DND-41 (cell line): ENCODE measurements at regions not wholly inside any gene's neighbourhood (a gene's known extent, or its start where the extent isn't known, plus 50 kb on each side); places are given as distances from the start of the nearest gene placed in this dataset.

Experiments
- ATAC-seq: fragments of 200-7000 bp; cut with Tn5 transposase; 3 replicates; pipeline ENCODE4 v1.9.1; 2021; ENCODE audit warnings: low read depth; ENCODE audit not compliant: insufficient read depth
- DNase-seq: peaks from one replicate; pipeline ENCODE4 v3.0.0-alpha.2; 2020
- H2AFZ ChIP-seq: 2 replicates; pipeline ENCODE4 v1.6.0; 2012; ENCODE audit warnings: low read depth, low read length
- H3K27ac ChIP-seq: 2 replicates; pipeline ENCODE4 v1.5.1; 2012; ENCODE audit warnings: low read length, inconsistent platforms
- H3K27me3 ChIP-seq: fragments of 200-600 bp; sonication (generic); 2 replicates; pipeline ENCODE4 v1.6.0; 2012; ENCODE audit warnings: low read length, mild to moderate bottlenecking, inconsistent platforms; ENCODE audit not compliant: insufficient read depth, poor library complexity
- H3K36me3 ChIP-seq: 2 replicates; pipeline ENCODE4 v1.5.1; 2012; ENCODE audit warnings: low read length, inconsistent platforms; ENCODE audit not compliant: insufficient read depth
- H3K4me1 ChIP-seq: 2 replicates; pipeline ENCODE4 v1.5.1; 2012; ENCODE audit warnings: mild to moderate bottlenecking, low read length; ENCODE audit not compliant: insufficient read depth
- H3K4me2 ChIP-seq: 2 replicates; pipeline ENCODE4 v1.6.0; 2012; ENCODE audit warnings: mild to moderate bottlenecking, moderate library complexity, low read length, inconsistent platforms; ENCODE audit not compliant: insufficient read depth
- H3K4me3 ChIP-seq, 2 experiments: fragments of 200-600 bp in 1 of 2; shearing (Covaris generic) in 1 of 2; 2 replicates each; pipeline ENCODE4 v1.5.1; 2012 to 2016; ENCODE audit warnings: inconsistent platforms in 2 of 2, low read length in 2 of 2, mild to moderate bottlenecking in 2 of 2, low read depth in 1 of 2, moderate library complexity in 1 of 2
- H3K79me2 ChIP-seq: 2 replicates; pipeline ENCODE4 v1.6.0; 2012; ENCODE audit warnings: low read length, inconsistent platforms; ENCODE audit not compliant: insufficient read depth
- H3K9ac ChIP-seq: 2 replicates; pipeline ENCODE4 v1.6.0; 2012; ENCODE audit warnings: low read depth, mild to moderate bottlenecking, inconsistent platforms, low read length, moderate library complexity
- H3K9me3 ChIP-seq: 2 replicates; pipeline ENCODE4 v1.5.1; 2012; ENCODE audit warnings: low read length, moderate library complexity, mild to moderate bottlenecking, inconsistent platforms; ENCODE audit not compliant: insufficient read depth, severe bottlenecking
- H4K20me1 ChIP-seq: 2 replicates; pipeline ENCODE4 v1.6.0; 2012; ENCODE audit warnings: low read length; ENCODE audit not compliant: insufficient read depth
- EZH2 ChIP-seq: IDR thresholded peaks from 3 replicates; pipeline ENCODE4 v1.6.1; 2012; ENCODE audit warnings: borderline replicate concordance, low read depth, mild to moderate bottlenecking, moderate library complexity, low read length, inconsistent platforms; ENCODE audit not compliant: severe bottlenecking
- TF ChIP-seq, protein P1 (sequence below): IDR thresholded peaks from 2 replicates; pipeline ENCODE4 v1.5.1; 2012; ENCODE audit warnings: borderline replicate concordance, low read length, moderate library complexity, mild to moderate bottlenecking; ENCODE audit not compliant: poor library complexity, severe bottlenecking; ENCODE audit errors: extremely low read depth

DNA sequence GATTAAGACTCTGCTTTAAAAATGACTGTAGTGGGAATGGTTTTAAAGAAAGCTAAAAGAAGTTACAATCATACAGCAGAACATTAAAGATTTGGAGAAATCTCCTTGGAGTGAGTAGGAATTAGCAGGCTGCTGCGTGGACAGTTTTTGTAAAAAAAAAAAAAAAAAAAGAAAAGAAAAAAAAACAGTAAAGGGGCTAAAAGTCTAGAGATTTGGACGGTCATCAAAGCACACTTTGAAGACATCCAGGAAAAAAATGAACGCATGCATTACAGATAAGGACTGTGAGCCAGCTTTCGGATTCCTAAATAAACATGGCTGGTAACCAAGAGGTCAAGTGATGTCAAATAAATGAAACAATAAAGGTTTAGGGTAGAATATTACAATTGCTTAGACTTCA, 1700.6 kb downstream of the PCDH9 start:
- Histone ChIP-seq H3K79me2 (no peaks in the 10 kb centered on the region), H3K9ac (no peak overlapping the region), H3K4me1 (no peaks in the 10 kb centered on the region), H3K36me3 (no peaks in the 10 kb centered on the region), H3K4me3 (no peak overlapping the region), H3K27ac (no peak overlapping the region), H3K9me3 (no peaks in the 10 kb centered on the region), H2AFZ (no peak overlapping the region), H3K4me2 (no peak overlapping the region), H3K27me3 (no peaks in the 10 kb centered on the region), H4K20me1 (no peaks in the 10 kb centered on the region)
- DNase-seq (no peak), ATAC-seq (no peak)
- TF ChIP-seq, protein P1, sequence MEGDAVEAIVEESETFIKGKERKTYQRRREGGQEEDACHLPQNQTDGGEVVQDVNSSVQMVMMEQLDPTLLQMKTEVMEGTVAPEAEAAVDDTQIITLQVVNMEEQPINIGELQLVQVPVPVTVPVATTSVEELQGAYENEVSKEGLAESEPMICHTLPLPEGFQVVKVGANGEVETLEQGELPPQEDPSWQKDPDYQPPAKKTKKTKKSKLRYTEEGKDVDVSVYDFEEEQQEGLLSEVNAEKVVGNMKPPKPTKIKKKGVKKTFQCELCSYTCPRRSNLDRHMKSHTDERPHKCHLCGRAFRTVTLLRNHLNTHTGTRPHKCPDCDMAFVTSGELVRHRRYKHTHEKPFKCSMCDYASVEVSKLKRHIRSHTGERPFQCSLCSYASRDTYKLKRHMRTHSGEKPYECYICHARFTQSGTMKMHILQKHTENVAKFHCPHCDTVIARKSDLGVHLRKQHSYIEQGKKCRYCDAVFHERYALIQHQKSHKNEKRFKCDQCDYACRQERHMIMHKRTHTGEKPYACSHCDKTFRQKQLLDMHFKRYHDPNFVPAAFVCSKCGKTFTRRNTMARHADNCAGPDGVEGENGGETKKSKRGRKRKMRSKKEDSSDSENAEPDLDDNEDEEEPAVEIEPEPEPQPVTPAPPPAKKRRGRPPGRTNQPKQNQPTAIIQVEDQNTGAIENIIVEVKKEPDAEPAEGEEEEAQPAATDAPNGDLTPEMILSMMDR, result no peak
- TF ChIP-seq EZH2, result no peak

DNA sequence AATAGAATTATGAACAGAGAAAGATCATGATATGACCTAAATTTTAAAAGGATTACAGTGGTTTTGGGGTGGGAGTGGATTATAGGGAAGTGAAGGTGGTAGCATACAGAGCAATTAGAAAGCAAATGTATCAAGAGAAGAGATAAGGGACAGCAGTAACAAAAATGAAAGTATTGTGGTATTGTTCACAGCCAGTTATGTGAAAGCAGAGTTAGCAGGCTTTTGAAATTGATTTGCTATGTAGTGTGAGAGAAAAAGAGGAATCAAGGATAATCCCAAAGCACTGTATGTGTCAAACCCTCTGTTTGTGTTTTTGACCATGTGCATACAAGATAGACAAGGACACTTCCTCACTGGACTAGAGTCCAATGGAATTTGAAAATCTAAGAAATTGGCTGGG, 1721.4 kb downstream of the PCDH9 start:
- Histone ChIP-seq H3K9me3 (no peaks in the 10 kb centered on the region), H3K4me3 (no peak overlapping the region), H3K9ac (no peak overlapping the region), H3K79me2 (no peaks in the 10 kb centered on the region), H2AFZ (no peak overlapping the region), H3K27me3 (no peaks in the 10 kb centered on the region), H3K27ac (no peak overlapping the region), H3K4me2 (no peak overlapping the region), H4K20me1 (no peaks in the 10 kb centered on the region), H3K36me3 (no peaks in the 10 kb centered on the region), H3K4me1 (no peaks in the 10 kb centered on the region)
- no peak for ATAC-seq
- DNase-seq, result no peak
- TF ChIP-seq, protein P1, result no peak
- no peak for TF ChIP-seq EZH2

DNA sequence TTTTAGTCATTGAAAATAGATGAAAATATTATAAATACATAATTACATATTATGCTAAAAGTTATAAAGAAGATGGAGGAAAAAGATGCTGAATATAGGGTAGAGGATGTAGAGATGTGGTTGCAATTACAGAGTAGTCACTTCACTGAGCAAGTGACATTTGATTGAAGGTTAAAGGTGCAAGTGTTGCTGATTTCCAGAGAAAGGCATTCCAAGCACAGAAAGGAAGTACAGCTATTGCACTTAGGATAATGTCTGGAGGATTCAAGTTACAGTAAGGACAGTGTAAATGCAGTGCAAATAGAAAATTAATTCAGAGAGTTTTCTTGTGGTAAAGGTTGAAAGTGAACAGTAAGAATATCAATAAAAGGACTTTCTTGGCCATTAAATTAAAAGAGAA, 1721.8 kb downstream of the PCDH9 start:
- DNase-seq (no peak), ATAC-seq (no peak)
- Histone ChIP-seq H3K27me3 (no peaks in the 10 kb centered on the region), H3K9me3 (no peaks in the 10 kb centered on the region), H3K9ac (no peak overlapping the region), H3K36me3 (no peaks in the 10 kb centered on the region), H4K20me1 (no peaks in the 10 kb centered on the region), H3K79me2 (no peaks in the 10 kb centered on the region), H3K4me2 (no peak overlapping the region), H3K4me3 (no peak overlapping the region), H3K4me1 (no peaks in the 10 kb centered on the region), H3K27ac (no peak overlapping the region), H2AFZ (no peak overlapping the region)
- TF ChIP-seq, protein P1, result no peak
- no peak for TF ChIP-seq EZH2

DNA sequence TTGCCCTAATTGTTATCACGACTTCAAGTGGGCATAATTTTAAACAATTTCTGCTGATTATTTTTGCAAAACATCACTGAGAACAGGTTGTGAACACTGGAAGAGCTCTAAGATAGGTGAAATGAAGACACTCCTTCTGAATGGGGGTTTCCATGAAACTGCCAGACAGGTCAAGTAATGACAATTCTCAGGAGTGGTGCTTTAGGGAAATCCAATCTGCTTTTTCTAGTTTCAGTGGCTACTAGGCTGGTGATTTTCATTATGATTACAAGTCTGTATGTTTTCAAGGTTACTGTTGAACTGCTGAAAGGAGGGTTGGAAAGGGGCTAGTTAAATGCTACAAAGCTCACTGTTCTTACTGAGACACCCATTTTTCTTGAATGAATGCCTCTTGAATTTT, 1724.2 kb downstream of the PCDH9 start:
- H3K27ac ChIP-seq, result no peak overlapping the region
- H3K4me3 ChIP-seq, result no peak overlapping the region
- no peaks in the 10 kb centered on the region for H3K27me3 ChIP-seq
- no peaks in the 10 kb centered on the region for H3K4me1 ChIP-seq
- H2AFZ ChIP-seq, result no peak overlapping the region
- TF ChIP-seq EZH2, result no peak
- TF ChIP-seq, protein P1, result no peak
- H3K4me2 ChIP-seq, result no peak overlapping the region
- no peaks in the 10 kb centered on the region for H3K79me2 ChIP-seq
- H3K9me3 ChIP-seq, result no peaks in the 10 kb centered on the region
- ATAC-seq (no peak), DNase-seq (no peak)
- H4K20me1 ChIP-seq, result no peaks in the 10 kb centered on the region
- no peaks in the 10 kb centered on the region for H3K36me3 ChIP-seq
- no peak overlapping the region for H3K9ac ChIP-seq
